Keratinocyte (primary cell): ENCODE measurements at regions not wholly inside any gene's neighbourhood (a gene's known extent, or its start where the extent isn't known, plus 50 kb on each side); places are given as distances from the start of the nearest gene placed in this dataset.

ENCODE experiments used
- CTCF ChIP-seq, 3 experiments: IDR thresholded peaks in 1 of 3; conservative IDR thresholded peaks in 1 of 3; optimal IDR thresholded peaks in 1 of 3; 2 replicates in 2 of 3; 3 replicates in 1 of 3; pipeline versions ENCODE3 to v1.5.1; 2011; ENCODE audit warnings: low read length in 3 of 3, mild to moderate bottlenecking in 3 of 3, moderate library complexity in 2 of 3, control low read depth in 1 of 3, inconsistent platforms in 1 of 3; ENCODE audit not compliant: insufficient read depth in 2 of 3; ENCODE audit errors: extremely low read depth in 1 of 3
- EZH2 ChIP-seq: IDR thresholded peaks from one replicate; pipeline ENCODE4 v1.6.1; 2012; ENCODE audit warnings: inconsistent platforms, mild to moderate bottlenecking, low read length, moderate library complexity

- TF ChIP-seq CTCF (optimal IDR thresholded peaks at IDR 0.05 in 1 of 3, IDR thresholded peaks at IDR 0.05 in 1 of 3, conservative IDR thresholded peaks at IDR 0.05 in 1 of 3; ENCODE audit: extremely low read depth in 1 of 3, insufficient read depth in 2 of 3, low read length in 3 of 3): no peak
- TF ChIP-seq EZH2: no peak
Observed at GRCh38 chr2:65511306-65511705, 78.9 kb upstream of the SPRED2 start.
